Mammary epithelial cell (primary cell): ENCODE measurements at regions not wholly inside any gene's neighbourhood (a gene's known extent, or its start where the extent isn't known, plus 50 kb on each side); places are given as distances from the start of the nearest gene placed in this dataset.

Source experiments
- CTCF ChIP-seq, 2 donors: IDR thresholded peaks in 1 of 2; conservative IDR thresholded peaks in 1 of 2; 2 replicates each; pipeline ENCODE4 v1.5.1; 2011 to 2012; ENCODE audit warnings: inconsistent platforms in 2 of 2, low read length in 2 of 2, mild to moderate bottlenecking in 2 of 2, control low read depth in 1 of 2, low read depth in 1 of 2; ENCODE audit not compliant: insufficient read depth in 1 of 2; ENCODE audit errors: extremely low read depth in 1 of 2
- EZH2 ChIP-seq: IDR thresholded peaks from 2 replicates; pipeline ENCODE4 v1.6.1; 2012; ENCODE audit warnings: low read length, inconsistent platforms, borderline replicate concordance

DNA sequence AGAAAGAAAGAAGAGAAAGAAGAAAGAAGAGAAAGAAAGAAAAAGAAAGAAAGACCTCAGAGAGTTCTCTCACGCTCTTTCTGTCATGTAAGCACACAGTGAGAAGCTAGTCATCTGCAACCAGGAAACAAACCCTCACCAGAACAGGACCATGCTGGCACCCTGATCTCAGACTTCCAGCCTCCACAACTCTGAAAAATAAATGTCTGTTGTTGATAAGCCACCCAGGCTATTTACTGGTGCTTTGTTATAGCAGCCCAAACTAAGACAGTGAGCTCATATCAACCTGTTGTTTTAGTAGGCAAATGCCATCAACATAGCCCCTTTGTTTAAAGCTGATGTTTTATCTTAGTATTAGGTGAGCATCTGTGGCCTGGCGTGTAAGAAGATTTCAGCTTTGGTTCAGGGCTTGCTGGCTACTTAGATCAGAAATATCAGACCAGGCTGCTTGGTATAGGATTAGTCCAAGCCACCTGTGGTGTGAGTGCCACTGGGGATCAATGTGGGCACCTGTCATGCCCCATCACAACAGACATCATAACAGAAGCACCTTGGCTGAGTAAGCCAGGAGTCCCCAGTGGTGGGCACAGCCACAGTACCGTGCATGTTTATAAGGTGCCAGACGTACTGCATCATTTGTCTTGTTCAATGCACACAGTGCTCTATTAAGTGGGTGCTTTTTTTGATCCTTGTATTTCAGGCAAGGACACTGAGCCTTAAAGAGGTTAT lies 94.4 kb downstream of the LBH start:
- TF ChIP-seq CTCF (conservative IDR thresholded peaks at IDR 0.05 in 1 of 2, IDR thresholded peaks at IDR 0.05 in 1 of 2; ENCODE audit: extremely low read depth in 1 of 2, insufficient read depth in 1 of 2, low read depth in 1 of 2, low read length in 2 of 2) = no peak
- TF ChIP-seq EZH2 = no peak
